Heart right ventricle (tissue), 16 donors: ENCODE measurements at regions not wholly inside any gene's neighbourhood (a gene's known extent, or its start where the extent isn't known, plus 50 kb on each side); places are given as distances from the start of the nearest gene placed in this dataset.

Source experiments
- ATAC-seq, 8 donors: fragments of 200-7000 bp; cut with Tn5 transposase; one replicate each; pipeline ENCODE4 v1.9.1; 2020; ENCODE audit warnings: mild to moderate bottlenecking in 8 of 8, moderate library complexity in 8 of 8, moderate number of reproducible peaks in 1 of 8
- DNase-seq, 2 donors: peaks; one replicate each; pipeline ENCODE4 v3.0.0-alpha.2; 2020
- H3K27ac ChIP-seq, 10 donors: fragments of 200-600 bp; sonication (generic) in 2 of 10; one replicate each; pipeline versions ENCODE4 v1.5.0 to v1.8.0; 2020 to 2022; ENCODE audit warnings: mild to moderate bottlenecking in 3 of 10
- H3K27me3 ChIP-seq, 7 donors: fragments of 200-600 bp; one replicate each; pipeline ENCODE4 v1.8.0; 2021 to 2022; ENCODE audit warnings: mild to moderate bottlenecking in 2 of 7
- H3K36me3 ChIP-seq, 9 donors: fragments of 200-600 bp; sonication (generic) in 1 of 9; one replicate each; pipeline versions ENCODE4 v1.5.0 to v1.8.0; 2020 to 2022; ENCODE audit warnings: mild to moderate bottlenecking in 2 of 9
- H3K4me1 ChIP-seq, 9 donors: fragments of 200-600 bp; sonication (generic) in 1 of 9; one replicate each; pipeline versions ENCODE4 v1.5.0 to v1.8.0; 2020 to 2022; ENCODE audit warnings: mild to moderate bottlenecking in 4 of 9
- H3K4me3 ChIP-seq, 10 donors: fragments of 200-600 bp; sonication (generic) in 2 of 10; one replicate each; pipeline versions ENCODE4 v1.5.0 to v1.8.0; 2020 to 2022; ENCODE audit warnings: mild to moderate bottlenecking in 7 of 10, moderate library complexity in 2 of 10
- H3K9me3 ChIP-seq, 11 donors: fragments of 200-600 bp in 10 of 11; sonication (generic) in 2 of 11; one replicate each; pipeline versions ENCODE4 v1.5.0 to v1.8.0; 2013 to 2022; ENCODE audit warnings: mild to moderate bottlenecking in 2 of 11, control low read depth in 1 of 11, moderate library complexity in 1 of 11
- WGBS, 2 donors: extraction: QIAGEN DNeasy Blood & Tissue Kit; methylation state at CpG; one replicate each; pipeline ENCODE4 v1.1.7; 2013; ENCODE audit warnings: inconsistent platforms in 1 of 2; 5-methylcytosine and 5-hydroxymethylcytosine counted together
- intact Hi-C, 10 donors: fragments of 100-400 bp; cut with DNase I; formaldehyde crosslinking; loops; one replicate each; pipeline versions ENCODE4 v1.11.1 to v1.14.2; 2022
- TF ChIP-seq, protein P1 (sequence below), 9 donors: fragments of 200-600 bp; sonication (generic) in 2 of 9; IDR thresholded peaks; one replicate each; pipeline versions ENCODE4 v1.5.0 to v1.8.0; 2021 to 2022; ENCODE audit warnings: antibody characterized with exemption in 9 of 9, mild to moderate bottlenecking in 5 of 9, moderate library complexity in 1 of 9
- donor health status: Arrhythmogenic right ventricular cardiomyopathy.
- donor health status: ischemic (EF 13 %, LVEDD 7.1; RV severe dilation, severe dysfunction).
- donor health status: healthy with polysubstance abuse.
- donor health status: DM: no; HTN: yes; CAD: no.
- donor health status: DM: no; HTN: no; CAD: no.
- donor health status: ischemic (EF 25% LVEDD 6.9; RV normal size, moderate dysfunction).
- donor health status: ischemic (EF 25% LVEDD 5.7; RV mildly dilated, moderate dysfunction).
- donor health status: healthy.
- donor health status: DM: yes; HTN: yes; CAD: no.
- donor health status: Ischemic cardiomyopathy.
- donor health status: ischemic (EF 35%, LVEDD 5.7; RV mildly dilated, moderate dysfunction).
- donor health status: nonischemic (EF 11% LVEDD 7.7; RV severe dilation, severe dysfunction).
- donor health status: DM: yes; HTN: yes; CAD: no.
- donor health status: PGD.
- donor health status: ischemic (EF 29% LVEDD 5.4; RV normal size, mild dysfunction).
- donor health status: nonischemic (EF 23%, LVEDD 6.1; RV moderate dilation, normal function).

DNA sequence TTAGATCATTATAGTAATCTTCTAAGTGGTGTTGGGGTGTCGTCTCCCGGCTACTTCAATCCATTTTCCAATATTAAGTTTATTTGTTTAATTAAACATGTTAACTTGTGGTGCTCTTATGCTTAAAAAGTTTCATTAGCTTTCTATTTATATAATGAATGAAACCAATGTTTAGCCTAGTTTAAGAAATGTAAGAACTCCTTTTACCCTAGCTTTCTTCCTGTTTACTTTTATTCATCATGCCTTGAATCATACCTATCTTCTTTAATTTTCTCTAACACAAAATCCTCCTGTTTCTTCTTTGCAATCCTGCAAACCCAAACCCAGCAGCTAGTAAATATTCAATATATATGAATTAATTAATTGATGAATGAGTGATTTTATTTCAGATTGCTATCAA, 1276.7 kb upstream of the PIK3C3 start:
- TF ChIP-seq, protein P1, sequence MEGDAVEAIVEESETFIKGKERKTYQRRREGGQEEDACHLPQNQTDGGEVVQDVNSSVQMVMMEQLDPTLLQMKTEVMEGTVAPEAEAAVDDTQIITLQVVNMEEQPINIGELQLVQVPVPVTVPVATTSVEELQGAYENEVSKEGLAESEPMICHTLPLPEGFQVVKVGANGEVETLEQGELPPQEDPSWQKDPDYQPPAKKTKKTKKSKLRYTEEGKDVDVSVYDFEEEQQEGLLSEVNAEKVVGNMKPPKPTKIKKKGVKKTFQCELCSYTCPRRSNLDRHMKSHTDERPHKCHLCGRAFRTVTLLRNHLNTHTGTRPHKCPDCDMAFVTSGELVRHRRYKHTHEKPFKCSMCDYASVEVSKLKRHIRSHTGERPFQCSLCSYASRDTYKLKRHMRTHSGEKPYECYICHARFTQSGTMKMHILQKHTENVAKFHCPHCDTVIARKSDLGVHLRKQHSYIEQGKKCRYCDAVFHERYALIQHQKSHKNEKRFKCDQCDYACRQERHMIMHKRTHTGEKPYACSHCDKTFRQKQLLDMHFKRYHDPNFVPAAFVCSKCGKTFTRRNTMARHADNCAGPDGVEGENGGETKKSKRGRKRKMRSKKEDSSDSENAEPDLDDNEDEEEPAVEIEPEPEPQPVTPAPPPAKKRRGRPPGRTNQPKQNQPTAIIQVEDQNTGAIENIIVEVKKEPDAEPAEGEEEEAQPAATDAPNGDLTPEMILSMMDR (IDR thresholded peaks at IDR 0.05): no peak
- no peak overlapping the region for H3K4me3 ChIP-seq

DNA sequence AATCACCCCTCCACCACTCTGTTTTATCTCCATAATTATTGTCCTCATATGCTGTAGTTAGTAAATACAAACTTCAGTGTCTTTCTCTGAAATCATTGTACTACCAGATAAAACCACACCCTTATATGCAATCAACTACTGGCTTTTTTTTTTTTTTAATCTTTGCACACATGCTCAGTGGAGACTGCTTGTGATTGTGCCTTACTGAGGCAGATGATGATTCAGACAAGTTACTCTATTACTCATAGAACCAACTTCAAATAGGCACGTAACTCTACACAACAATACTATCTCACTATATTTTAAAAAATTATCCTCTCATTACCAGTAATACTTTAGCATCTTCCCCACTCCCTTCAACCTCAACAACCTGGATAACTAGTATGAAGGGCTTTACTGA, 1278.4 kb upstream of the PIK3C3 start:
- WGBS, 2 donors: 90 to 93% methylated on average over 1 of the region's 1 CpG
- ATAC-seq: no peak
- intact Hi-C loops: no loop called here

More for the DNA sequence above, 1276.7 kb upstream of the PIK3C3 start:
- ATAC-seq (no peak), DNase-seq (no peak)
- H3K27me3 ChIP-seq: no peaks in the 10 kb centered on the region
- intact Hi-C loops: no loop called here
- H3K9me3 ChIP-seq: peaks cover 0 to 1% (median 0%) of the 10 kb centered on the region in 11 donors
- H3K36me3 ChIP-seq: no peaks in the 10 kb centered on the region
- H3K4me1 ChIP-seq: no peaks in the 10 kb centered on the region
- WGBS, 2 donors: 94 to 98% methylated on average over 2 of the region's 2 CpGs
- H3K27ac ChIP-seq: no peak overlapping the region

DNA sequence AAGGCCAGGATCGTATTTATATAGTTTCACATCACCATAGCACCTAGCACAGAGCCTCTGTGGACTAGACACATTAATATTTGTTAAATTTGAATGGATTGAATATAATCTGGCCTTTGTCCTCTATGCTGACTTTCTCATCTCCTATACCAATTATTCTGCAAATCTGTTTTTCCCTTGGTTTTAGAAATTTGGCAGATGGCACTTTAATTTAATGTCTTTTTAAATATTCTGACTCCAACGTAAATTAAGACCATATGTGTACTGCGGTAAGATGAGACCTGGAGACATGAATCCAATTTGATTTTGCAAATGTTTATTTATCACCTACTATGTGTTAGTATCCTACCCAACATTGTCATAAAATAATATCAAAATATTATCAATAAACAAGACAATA, 1281.9 kb upstream of the PIK3C3 start:
- DNase-seq: no peak
- intact Hi-C loops: no loop called here
- H3K27me3 ChIP-seq: no peaks in the 10 kb centered on the region
- H3K4me1 ChIP-seq: no peaks in the 10 kb centered on the region
- ATAC-seq: no peak
- no peak overlapping the region for H3K27ac ChIP-seq
- TF ChIP-seq, protein P1 (IDR thresholded peaks at IDR 0.05): no peak
- no peaks in the 10 kb centered on the region for H3K36me3 ChIP-seq
- no peaks in the 10 kb centered on the region for H3K9me3 ChIP-seq
- 82 to 93% methylated on average over 3 of the region's 3 CpGs for WGBS, 2 donors
- no peak overlapping the region for H3K4me3 ChIP-seq

More for the DNA sequence above, 1278.4 kb upstream of the PIK3C3 start:
- no peak overlapping the region for H3K4me3 ChIP-seq
- no peaks in the 10 kb centered on the region for H3K36me3 ChIP-seq
- no peaks in the 10 kb centered on the region for H3K4me1 ChIP-seq
- TF ChIP-seq, protein P1 (IDR thresholded peaks at IDR 0.05): no peak
- H3K27ac ChIP-seq: no peak overlapping the region
- H3K27me3 ChIP-seq: no peaks in the 10 kb centered on the region
- no peaks in the 10 kb centered on the region for H3K9me3 ChIP-seq
- DNase-seq: no peak

DNA sequence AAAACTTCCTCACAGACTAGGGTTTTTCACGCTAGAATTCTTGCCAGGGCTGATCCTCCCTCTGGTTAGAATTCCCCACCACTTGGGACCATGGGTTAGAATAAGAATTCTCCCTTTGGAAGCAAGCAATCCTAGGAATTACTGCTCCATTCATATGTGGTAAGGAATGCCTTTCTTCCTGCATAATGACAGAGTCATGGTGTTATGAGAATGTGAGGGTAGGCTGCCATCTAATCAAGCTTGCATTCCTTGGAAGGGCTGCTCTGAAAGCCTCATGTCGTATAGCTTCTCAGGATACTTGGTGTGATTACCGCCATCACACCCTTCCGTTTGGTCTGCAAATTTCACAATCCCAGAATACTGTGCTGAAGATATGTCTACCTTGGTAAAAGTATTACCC, 1282.4 kb upstream of the PIK3C3 start:
- no peaks in the 10 kb centered on the region for H3K9me3 ChIP-seq
- TF ChIP-seq, protein P1 (IDR thresholded peaks at IDR 0.05): no peak
- no peak for ATAC-seq
- no peaks in the 10 kb centered on the region for H3K4me1 ChIP-seq
- no peak overlapping the region for H3K4me3 ChIP-seq
- H3K27me3 ChIP-seq: no peaks in the 10 kb centered on the region
- DNase-seq: no peak
- H3K27ac ChIP-seq: no peak overlapping the region
- intact Hi-C loops: no loop called here
- H3K36me3 ChIP-seq: no peaks in the 10 kb centered on the region
- WGBS, 2 donors: 63% methylated on average over 4 of the region's 4 CpGs
